ENCODE measurements at regions not wholly inside any gene's neighbourhood (a gene's known extent, or its start where the extent isn't known, plus 50 kb on each side); places are given as distances from the start of the nearest gene placed in this dataset.

GRCh38 chrX:5632887-5633286 lies 595.8 kb downstream of the NLGN4X start:
- H3K4me3 ChIP-seq (ENCODE audit: low read length, poor library complexity, severe bottlenecking) = no peak overlapping the region
- no peak for TF ChIP-seq CTCF (conservative IDR thresholded peaks at IDR 0.05; ENCODE audit: low read length)
- TF ChIP-seq EZH2phosphoT487 (IDR thresholded peaks at IDR 0.05; ENCODE audit: borderline replicate concordance) = no peak
- H3K9me2 ChIP-seq (replicated peaks; ENCODE audit: low read depth, low read length) = no peaks in the 10 kb centered on the region
- no peaks in the 10 kb centered on the region for H3K4me1 ChIP-seq (ENCODE audit: insufficient read depth, low read length, poor library complexity, severe bottlenecking)
- no peaks in the 10 kb centered on the region for H3K36me3 ChIP-seq (ENCODE audit: insufficient read depth, low read length)
- H3K9ac ChIP-seq (ENCODE audit: low read depth, low read length, poor library complexity, severe bottlenecking) = no peak overlapping the region
- H3F3A ChIP-seq (ENCODE audit: low read depth) = no peaks in the 10 kb centered on the region
- H2AFZ ChIP-seq (ENCODE audit: low read length) = no peak overlapping the region
- H3K4me2 ChIP-seq (ENCODE audit: low read depth, low read length, poor library complexity, severe bottlenecking) = no peak overlapping the region
- H4K20me1 ChIP-seq (ENCODE audit: insufficient read depth, low read length, poor library complexity, severe bottlenecking) = no peaks in the 10 kb centered on the region
- H3K79me2 ChIP-seq (ENCODE audit: insufficient read depth, low read length) = no peaks in the 10 kb centered on the region
- no peaks in the 10 kb centered on the region for H3K27me3 ChIP-seq (ENCODE audit: insufficient read depth, low read length, poor library complexity, severe bottlenecking)
- no peaks in the 10 kb centered on the region for H3K9me3 ChIP-seq (ENCODE audit: insufficient read depth, low read depth, low read length)

GRCh38 chrX:5632061-5632614 lies 596.5 kb downstream of the NLGN4X start:
- no peaks in the 10 kb centered on the region for H3K79me2 ChIP-seq (ENCODE audit: insufficient read depth, low read length)
- H3F3A ChIP-seq (ENCODE audit: low read depth) = no peaks in the 10 kb centered on the region
- H3K27me3 ChIP-seq (ENCODE audit: insufficient read depth, low read length, poor library complexity, severe bottlenecking) = no peaks in the 10 kb centered on the region
- no peaks in the 10 kb centered on the region for H3K9me2 ChIP-seq (replicated peaks; ENCODE audit: low read depth, low read length)
- no peak overlapping the region for H2AFZ ChIP-seq (ENCODE audit: low read length)
- TF ChIP-seq CTCF (conservative IDR thresholded peaks at IDR 0.05; ENCODE audit: low read length) = no peak
- no peak for TF ChIP-seq EZH2phosphoT487 (IDR thresholded peaks at IDR 0.05; ENCODE audit: borderline replicate concordance)
- no peaks in the 10 kb centered on the region for H3K4me1 ChIP-seq (ENCODE audit: insufficient read depth, low read length, poor library complexity, severe bottlenecking)
- H4K20me1 ChIP-seq (ENCODE audit: insufficient read depth, low read length, poor library complexity, severe bottlenecking) = no peaks in the 10 kb centered on the region
- H3K4me2 ChIP-seq (ENCODE audit: low read depth, low read length, poor library complexity, severe bottlenecking) = no peak overlapping the region
- H3K9me3 ChIP-seq (ENCODE audit: insufficient read depth, low read depth, low read length) = no peaks in the 10 kb centered on the region
- H3K36me3 ChIP-seq (ENCODE audit: insufficient read depth, low read length) = no peaks in the 10 kb centered on the region
- H3K4me3 ChIP-seq (ENCODE audit: low read length, poor library complexity, severe bottlenecking) = no peak overlapping the region
- no peak overlapping the region for H3K9ac ChIP-seq (ENCODE audit: low read depth, low read length, poor library complexity, severe bottlenecking)

- no peaks in the 10 kb centered on the region for H4K20me1 ChIP-seq (ENCODE audit: insufficient read depth, low read length, poor library complexity, severe bottlenecking)
- TF ChIP-seq CTCF (conservative IDR thresholded peaks at IDR 0.05; ENCODE audit: low read length) (no peak), EZH2phosphoT487 (IDR thresholded peaks at IDR 0.05; ENCODE audit: borderline replicate concordance) (no peak)
- no peaks in the 10 kb centered on the region for H3K9me3 ChIP-seq (ENCODE audit: insufficient read depth, low read depth, low read length)
- no peaks in the 10 kb centered on the region for H3K9me2 ChIP-seq (replicated peaks; ENCODE audit: low read depth, low read length)
- no peak overlapping the region for H3K9ac ChIP-seq (ENCODE audit: low read depth, low read length, poor library complexity, severe bottlenecking)
- no peaks in the 10 kb centered on the region for H3K36me3 ChIP-seq (ENCODE audit: insufficient read depth, low read length)
- H3K4me3 ChIP-seq (ENCODE audit: low read length, poor library complexity, severe bottlenecking) = no peak overlapping the region
- no peak overlapping the region for H2AFZ ChIP-seq (ENCODE audit: low read length)
- no peaks in the 10 kb centered on the region for H3F3A ChIP-seq (ENCODE audit: low read depth)
- no peak overlapping the region for H3K4me2 ChIP-seq (ENCODE audit: low read depth, low read length, poor library complexity, severe bottlenecking)
- H3K4me1 ChIP-seq (ENCODE audit: insufficient read depth, low read length, poor library complexity, severe bottlenecking) = no peaks in the 10 kb centered on the region
- H3K79me2 ChIP-seq (ENCODE audit: insufficient read depth, low read length) = no peaks in the 10 kb centered on the region
- no peaks in the 10 kb centered on the region for H3K27me3 ChIP-seq (ENCODE audit: insufficient read depth, low read length, poor library complexity, severe bottlenecking)
Observed at GRCh38 chrX:5617666-5618065, 611.0 kb downstream of the NLGN4X start.

Data from Loucy (cell line).